ENCODE measurements at regions not wholly inside any gene's neighbourhood (a gene's known extent, or its start where the extent isn't known, plus 50 kb on each side); places are given as distances from the start of the nearest gene placed in this dataset.

- H4K20me1 ChIP-seq (ENCODE audit: control insufficient read depth, insufficient read depth, low read depth, low read length), result no peaks in the 10 kb centered on the region
- H3K4me1 ChIP-seq (ENCODE audit: control insufficient read depth, low read length), result no peaks in the 10 kb centered on the region
- H3K27me3 ChIP-seq (ENCODE audit: control insufficient read depth, low read length), result no peaks in the 10 kb centered on the region
- TF ChIP-seq EZH2phosphoT487 (IDR thresholded peaks at IDR 0.05; ENCODE audit: borderline replicate concordance, low read length) (no peak), CTCF (IDR thresholded peaks at IDR 0.05; ENCODE audit: low read depth, low read length, poor library complexity, severe bottlenecking) (no peak)
- H3K79me2 ChIP-seq (ENCODE audit: control insufficient read depth, low read length), result no peaks in the 10 kb centered on the region
- no peaks in the 10 kb centered on the region for H3K9me2 ChIP-seq (replicated peaks; ENCODE audit: control insufficient read depth, low read length)
- H3K27ac ChIP-seq (ENCODE audit: low read depth, low read length), result no peak overlapping the region
- no peaks in the 10 kb centered on the region for H3F3A ChIP-seq (ENCODE audit: control insufficient read depth, insufficient read depth)
- no peak overlapping the region for H3K4me2 ChIP-seq (ENCODE audit: low read length)
- no peaks in the 10 kb centered on the region for H3K36me3 ChIP-seq (ENCODE audit: control insufficient read depth, low read length)
- no peaks in the 10 kb centered on the region for H3K9me3 ChIP-seq (ENCODE audit: control insufficient read depth, insufficient read depth, low read length)
- no peak overlapping the region for H3K4me3 ChIP-seq (ENCODE audit: low read length)
Measured at GRCh38 chr1:30064547-30064946, 658.8 kb downstream of the MATN1 start.

- no peaks in the 10 kb centered on the region for H3K36me3 ChIP-seq (ENCODE audit: control insufficient read depth, low read length)
- H3K4me1 ChIP-seq (ENCODE audit: control insufficient read depth, low read length), result no peaks in the 10 kb centered on the region
- no peaks in the 10 kb centered on the region for H3K27me3 ChIP-seq (ENCODE audit: control insufficient read depth, low read length)
- H3F3A ChIP-seq (ENCODE audit: control insufficient read depth, insufficient read depth), result no peaks in the 10 kb centered on the region
- no peaks in the 10 kb centered on the region for H4K20me1 ChIP-seq (ENCODE audit: control insufficient read depth, insufficient read depth, low read depth, low read length)
- H3K27ac ChIP-seq (ENCODE audit: low read depth, low read length), result no peak overlapping the region
- TF ChIP-seq EZH2phosphoT487 (IDR thresholded peaks at IDR 0.05; ENCODE audit: borderline replicate concordance, low read length) (no peak), CTCF (IDR thresholded peaks at IDR 0.05; ENCODE audit: low read depth, low read length, poor library complexity, severe bottlenecking) (no peak)
- H3K9me2 ChIP-seq (replicated peaks; ENCODE audit: control insufficient read depth, low read length), result no peaks in the 10 kb centered on the region
- no peak overlapping the region for H3K4me2 ChIP-seq (ENCODE audit: low read length)
- no peaks in the 10 kb centered on the region for H3K9me3 ChIP-seq (ENCODE audit: control insufficient read depth, insufficient read depth, low read length)
- no peaks in the 10 kb centered on the region for H3K79me2 ChIP-seq (ENCODE audit: control insufficient read depth, low read length)
- no peak overlapping the region for H3K4me3 ChIP-seq (ENCODE audit: low read length)
Measured at GRCh38 chr1:30063621-30064280, 659.6 kb downstream of the MATN1 start.

- no peaks in the 10 kb centered on the region for H3K36me3 ChIP-seq (ENCODE audit: control insufficient read depth, low read length)
- no peaks in the 10 kb centered on the region for H3K79me2 ChIP-seq (ENCODE audit: control insufficient read depth, low read length)
- TF ChIP-seq EZH2phosphoT487 (IDR thresholded peaks at IDR 0.05; ENCODE audit: borderline replicate concordance, low read length) (no peak), CTCF (IDR thresholded peaks at IDR 0.05; ENCODE audit: low read depth, low read length, poor library complexity, severe bottlenecking) (no peak)
- no peaks in the 10 kb centered on the region for H3K9me3 ChIP-seq (ENCODE audit: control insufficient read depth, insufficient read depth, low read length)
- H3K4me3 ChIP-seq (ENCODE audit: low read length), result no peak overlapping the region
- H3F3A ChIP-seq (ENCODE audit: control insufficient read depth, insufficient read depth), result no peaks in the 10 kb centered on the region
- H4K20me1 ChIP-seq (ENCODE audit: control insufficient read depth, insufficient read depth, low read depth, low read length), result no peaks in the 10 kb centered on the region
- peaks cover 2% of the 10 kb centered on the region; the same call in 1 of the 2 replicates for H3K27me3 ChIP-seq (ENCODE audit: control insufficient read depth, low read length)
- no peaks in the 10 kb centered on the region for H3K4me1 ChIP-seq (ENCODE audit: control insufficient read depth, low read length)
- no peaks in the 10 kb centered on the region for H3K9me2 ChIP-seq (replicated peaks; ENCODE audit: control insufficient read depth, low read length)
- no peak overlapping the region for H3K4me2 ChIP-seq (ENCODE audit: low read length)
- no peak overlapping the region for H3K27ac ChIP-seq (ENCODE audit: low read depth, low read length)
Measured at GRCh38 chr1:30061292-30062220, 661.8 kb downstream of the MATN1 start.
